WTC11 (cell line): ENCODE measurements at regions not wholly inside any gene's neighbourhood (a gene's known extent, or its start where the extent isn't known, plus 50 kb on each side); places are given as distances from the start of the nearest gene placed in this dataset.
"Not testable (repeated sequence)": the region's sequence is repeated elsewhere in the genome, so short reads cannot be mapped to it uniquely, and the experiment has no call there.

Source experiments
- ATAC-seq: fragments of 200-7000 bp; cut with Tn5 transposase; 2 replicates; pipeline ENCODE4 v1.10.0; 2021; ENCODE audit warnings: mild to moderate bottlenecking, moderate library complexity
- CTCF ChIA-PET: fragments of 300-600 bp; sonication (Branson Sonifier 250); formaldehyde crosslinking; loops from one replicate; lab custom pipeline; 2021; ENCODE audit warnings: antibody characterized with exemption; lab: Charles Lee
- POLR2A ChIA-PET: fragments of 350-600 bp; sonication (Branson Sonifier 250); formaldehyde crosslinking; loops from one replicate; lab custom pipeline; 2021; ENCODE audit warnings: antibody characterized with exemption; lab: Charles Lee
- DNase-seq: peaks from one replicate; pipeline ENCODE4 v3.0.0; 2021; ENCODE audit warnings: low spot score
- H3K27ac Mint-ChIP-seq: 2 replicates; pipeline ENCODE4 v1.8.0; 2021; ENCODE audit warnings: mixed read lengths
- H3K27me3 Mint-ChIP-seq: 2 replicates; pipeline ENCODE4 v1.8.0; 2021; ENCODE audit warnings: low read depth, mild to moderate bottlenecking, moderate library complexity, mixed read lengths
- H3K36me3 Mint-ChIP-seq: 2 replicates; pipeline ENCODE4 v1.8.0; 2021; ENCODE audit warnings: mixed read lengths
- H3K4me1 Mint-ChIP-seq: 2 replicates; pipeline ENCODE4 v1.8.0; 2022; ENCODE audit warnings: mixed read lengths
- H3K4me3 Mint-ChIP-seq: 2 replicates; pipeline ENCODE4 v1.8.0; 2021; ENCODE audit warnings: mild to moderate bottlenecking, moderate library complexity, mixed read lengths
- H3K9me3 Mint-ChIP-seq: 2 replicates; pipeline ENCODE4 v1.8.0; 2021; ENCODE audit warnings: mixed read lengths
- AFF4 ChIP-seq: sonication (generic); formaldehyde crosslinking; IDR thresholded peaks from 2 replicates; pipeline ENCODE4 v1.8.1; 2023; ENCODE audit warnings: mild to moderate bottlenecking, missing genetic modification reagents, borderline replicate concordance
- AR ChIP-seq: fragments of 250-450 bp; sonication (Bioruptor Pico); IDR thresholded peaks from 2 replicates; pipeline ENCODE4 v1.9.0; 2021; ENCODE audit warnings: mild to moderate bottlenecking
- CDX4 ChIP-seq: fragments of 250-450 bp; sonication (Bioruptor Pico); IDR thresholded peaks from 2 replicates; pipeline ENCODE4 v1.9.0; 2021; ENCODE audit warnings: moderate library complexity, mild to moderate bottlenecking, inconsistent platforms, borderline replicate concordance
- CTCF ChIP-seq: fragments of 200-600 bp; IDR thresholded peaks from 2 replicates; pipeline ENCODE4 v1.8.0; 2022; ENCODE audit warnings: antibody characterized with exemption
- FOXJ3 ChIP-seq: sonication (generic); formaldehyde crosslinking; IDR thresholded peaks from 2 replicates; pipeline ENCODE4 v1.9.0; 2021; ENCODE audit warnings: missing genetic modification reagents, mild to moderate bottlenecking, borderline replicate concordance
- FOXP1 ChIP-seq: sonication (generic); formaldehyde crosslinking; IDR thresholded peaks from 2 replicates; pipeline ENCODE4 v1.8.0; 2022; ENCODE audit warnings: missing genetic modification reagents, mild to moderate bottlenecking, moderate library complexity, borderline replicate concordance
- MYBL2 ChIP-seq: sonication (generic); formaldehyde crosslinking; IDR thresholded peaks from 2 replicates; pipeline ENCODE4 v1.8.1; 2023; ENCODE audit warnings: mild to moderate bottlenecking, moderate library complexity, missing genetic modification reagents
- PREB ChIP-seq: sonication (generic); formaldehyde crosslinking; IDR thresholded peaks from 2 replicates; pipeline ENCODE4 v1.8.1; 2022; ENCODE audit warnings: mild to moderate bottlenecking, missing genetic modification reagents, moderate library complexity, borderline replicate concordance
- PRRX2 ChIP-seq: fragments of 250-450 bp; sonication (Bioruptor Pico); IDR thresholded peaks from 2 replicates; pipeline ENCODE4 v1.8.0; 2021; ENCODE audit warnings: mild to moderate bottlenecking
- SMAD4 ChIP-seq: sonication (generic); formaldehyde crosslinking; IDR thresholded peaks from 2 replicates; pipeline ENCODE4 v1.8.0; 2022; ENCODE audit warnings: mild to moderate bottlenecking, missing genetic modification reagents
- ZNF138 ChIP-seq: sonication (generic); formaldehyde crosslinking; conservative IDR thresholded peaks from 2 replicates; pipeline ENCODE4 v1.8.1; 2022; ENCODE audit warnings: mild to moderate bottlenecking, moderate library complexity, missing genetic modification reagents
- ZNF232 ChIP-seq: sonication (generic); formaldehyde crosslinking; IDR thresholded peaks from 2 replicates; pipeline ENCODE4 v1.8.0; 2022; ENCODE audit warnings: mild to moderate bottlenecking, missing genetic modification reagents
- ZNF416 ChIP-seq: fragments of 250-450 bp; sonication (Bioruptor Pico); IDR thresholded peaks from 2 replicates; pipeline ENCODE4 v1.9.0; 2021; ENCODE audit warnings: mild to moderate bottlenecking, inconsistent platforms

GRCh38 chr13:78047151-78047550 lies 128.5 kb upstream of the EDNRB start (continued):
- no peak for TF ChIP-seq ZNF138 (CRISPR knock-in tag)
- TF ChIP-seq ZNF416 (CRISPR knock-in tag): no peak
- no peak for TF ChIP-seq AFF4 (CRISPR knock-in tag)

GRCh38 chr13:78046331-78046730 lies 127.7 kb upstream of the EDNRB start:
- Mint-ChIP-seq H3K9me3 (peaks cover 10% of the 10 kb centered on the region; the same call in 1 of the 2 replicates), H3K36me3 (no peaks in the 10 kb centered on the region), H3K4me3 (no peak overlapping the region), H3K27me3 (no peaks in the 10 kb centered on the region), H3K27ac (no peak overlapping the region), H3K4me1 (peaks cover 2% of the 10 kb centered on the region; the same call in 1 of the 2 replicates)
- DNase-seq (no peak), ATAC-seq (no peak)
- ChIA-PET CTCF (no interaction called here), POLR2A (no interaction called here)
- TF ChIP-seq AFF4 (CRISPR knock-in tag): no peak

- peaks cover 10% of the 10 kb centered on the region; the same call in 1 of the 2 replicates for H3K9me3 Mint-ChIP-seq
- DNase-seq (no peak), ATAC-seq (no peak)
- TF ChIP-seq PREB: no peak
- TF ChIP-seq SMAD4 (CRISPR knock-in tag): no peak
- no peak for TF ChIP-seq PRRX2 (CRISPR knock-in tag)
- no peak for TF ChIP-seq ZNF232 (CRISPR knock-in tag)
- TF ChIP-seq MYBL2: no peak
- TF ChIP-seq CTCF: no peak
- TF ChIP-seq CDX4 (CRISPR knock-in tag): no peak
- no peak for TF ChIP-seq FOXJ3 (CRISPR knock-in tag)
- no peak for TF ChIP-seq FOXP1 (CRISPR knock-in tag)
- TF ChIP-seq AR (CRISPR knock-in tag): no peak
- H3K27me3 Mint-ChIP-seq: no peaks in the 10 kb centered on the region
- ChIA-PET POLR2A (no interaction called here), CTCF (no interaction called here)
- H3K4me1 Mint-ChIP-seq: peaks cover 2% of the 10 kb centered on the region; the same call in 1 of the 2 replicates
- no peak overlapping the region for H3K4me3 Mint-ChIP-seq
- no peak overlapping the region for H3K27ac Mint-ChIP-seq
- H3K36me3 Mint-ChIP-seq: no peaks in the 10 kb centered on the region
Observed at GRCh38 chr13:78045916-78046315, 127.3 kb upstream of the EDNRB start.

- H3K27me3 Mint-ChIP-seq, H3K4me3 Mint-ChIP-seq, H3K27ac Mint-ChIP-seq, POLR2A ChIA-PET, H3K36me3 Mint-ChIP-seq, H3K4me1 Mint-ChIP-seq, ATAC-seq, DNase-seq, H3K9me3 Mint-ChIP-seq, CTCF ChIA-PET: not testable (repeated sequence)
Observed at GRCh38 chr13:78041366-78041765, 122.7 kb upstream of the EDNRB start.
